HL-60 (cell line): ENCODE measurements at regions not wholly inside any gene's neighbourhood (a gene's known extent, or its start where the extent isn't known, plus 50 kb on each side); places are given as distances from the start of the nearest gene placed in this dataset.

Experiments used
- DNase-seq, 2 experiments: peaks; one replicate each; pipeline ENCODE4 v3.0.0-alpha.2; 2010 to 2020; ENCODE audit warnings: low read depth in 1 of 2, low spot score in 1 of 2
- H3K27ac ChIP-seq: fragments of 250-450 bp; sonication (Bioruptor Pico); replicated peaks from 2 replicates; pipeline ENCODE4 v1.5.1; 2020; ENCODE audit warnings: mild to moderate bottlenecking, moderate library complexity
- H3K27me3 ChIP-seq: fragments of 250-450 bp; sonication (Bioruptor Pico); 2 replicates; pipeline ENCODE4 v1.5.1; 2021; ENCODE audit warnings: mild to moderate bottlenecking, moderate library complexity; ENCODE audit not compliant: insufficient read depth, poor library complexity, severe bottlenecking
- H3K4me3 ChIP-seq: replicated peaks from 2 replicates; pipeline ENCODE4 v1.5.1; 2011; ENCODE audit warnings: mild to moderate bottlenecking, control low read depth, low read length; ENCODE audit not compliant: insufficient read depth
- CTCF ChIP-seq: IDR thresholded peaks from one replicate; pipeline ENCODE4 v1.5.1; 2011; ENCODE audit warnings: low read length, control low read depth, inconsistent platforms; ENCODE audit not compliant: insufficient read depth
- GABPA ChIP-seq: IDR thresholded peaks from 2 replicates; pipeline ENCODE4 v1.6.1; 2012; ENCODE audit warnings: low read depth
- POLR2AphosphoS5 ChIP-seq: IDR thresholded peaks from 2 replicates; pipeline ENCODE4 v1.6.1; 2012; ENCODE audit warnings: low read depth
- SPI1 ChIP-seq: IDR thresholded peaks from 2 replicates; pipeline ENCODE4 v1.6.1; 2012; ENCODE audit warnings: low read depth, mild to moderate bottlenecking, borderline replicate concordance
- TF ChIP-seq, protein P1 (sequence below): IDR thresholded peaks from 2 replicates; pipeline ENCODE4 v1.6.1; 2012; ENCODE audit warnings: low read depth; ENCODE audit not compliant: insufficient replicate concordance

- TF ChIP-seq GABPA (no peak), CTCF (no peak), SPI1 (no peak), POLR2AphosphoS5 (no peak)
- TF ChIP-seq, protein P1, sequence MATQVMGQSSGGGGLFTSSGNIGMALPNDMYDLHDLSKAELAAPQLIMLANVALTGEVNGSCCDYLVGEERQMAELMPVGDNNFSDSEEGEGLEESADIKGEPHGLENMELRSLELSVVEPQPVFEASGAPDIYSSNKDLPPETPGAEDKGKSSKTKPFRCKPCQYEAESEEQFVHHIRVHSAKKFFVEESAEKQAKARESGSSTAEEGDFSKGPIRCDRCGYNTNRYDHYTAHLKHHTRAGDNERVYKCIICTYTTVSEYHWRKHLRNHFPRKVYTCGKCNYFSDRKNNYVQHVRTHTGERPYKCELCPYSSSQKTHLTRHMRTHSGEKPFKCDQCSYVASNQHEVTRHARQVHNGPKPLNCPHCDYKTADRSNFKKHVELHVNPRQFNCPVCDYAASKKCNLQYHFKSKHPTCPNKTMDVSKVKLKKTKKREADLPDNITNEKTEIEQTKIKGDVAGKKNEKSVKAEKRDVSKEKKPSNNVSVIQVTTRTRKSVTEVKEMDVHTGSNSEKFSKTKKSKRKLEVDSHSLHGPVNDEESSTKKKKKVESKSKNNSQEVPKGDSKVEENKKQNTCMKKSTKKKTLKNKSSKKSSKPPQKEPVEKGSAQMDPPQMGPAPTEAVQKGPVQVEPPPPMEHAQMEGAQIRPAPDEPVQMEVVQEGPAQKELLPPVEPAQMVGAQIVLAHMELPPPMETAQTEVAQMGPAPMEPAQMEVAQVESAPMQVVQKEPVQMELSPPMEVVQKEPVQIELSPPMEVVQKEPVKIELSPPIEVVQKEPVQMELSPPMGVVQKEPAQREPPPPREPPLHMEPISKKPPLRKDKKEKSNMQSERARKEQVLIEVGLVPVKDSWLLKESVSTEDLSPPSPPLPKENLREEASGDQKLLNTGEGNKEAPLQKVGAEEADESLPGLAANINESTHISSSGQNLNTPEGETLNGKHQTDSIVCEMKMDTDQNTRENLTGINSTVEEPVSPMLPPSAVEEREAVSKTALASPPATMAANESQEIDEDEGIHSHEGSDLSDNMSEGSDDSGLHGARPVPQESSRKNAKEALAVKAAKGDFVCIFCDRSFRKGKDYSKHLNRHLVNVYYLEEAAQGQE: no peak
- Histone ChIP-seq H3K4me3 (no peak overlapping the region), H3K27me3 (no peaks in the 10 kb centered on the region), H3K27ac (no peak overlapping the region)
- DNase-seq: no peak
These were observed 148.9 kb upstream of the CPEB2 start for GRCh38 chr4:14853176-14853943.

GRCh38 chr4:14855719-14856061 is 146.6 kb upstream of the CPEB2 start:
- no peak for DNase-seq
- Histone ChIP-seq H3K27ac (no peak overlapping the region), H3K27me3 (peaks cover 3% of the 10 kb centered on the region), H3K4me3 (no peak overlapping the region)
- TF ChIP-seq, protein P1: no peak
- TF ChIP-seq CTCF: no peak
- no peak for TF ChIP-seq POLR2AphosphoS5
- TF ChIP-seq SPI1: no peak
- TF ChIP-seq GABPA: no peak

GRCh38 chr4:14856062-14856933 is 146.0 kb upstream of the CPEB2 start:
- no peak overlapping the region for H3K27ac ChIP-seq
- TF ChIP-seq SPI1 (no peak), POLR2AphosphoS5 (no peak), CTCF (no peak), GABPA (no peak)
- TF ChIP-seq, protein P1: no peak

More at GRCh38 chr4:14856062-14856933, 146.0 kb upstream of the CPEB2 start:
- DNase-seq: peak; percentile 61 to 66
- Histone ChIP-seq H3K4me3 (no peak overlapping the region), H3K27me3 (peaks cover 3% of the 10 kb centered on the region)
